ENCODE measurements at regions not wholly inside any gene's neighbourhood (a gene's known extent, or its start where the extent isn't known, plus 50 kb on each side); places are given as distances from the start of the nearest gene placed in this dataset.
A peak's percentile ranks its signal among the peaks of the same experiment; 100 is the strongest.

- Histone ChIP-seq H3K27me3 (ENCODE audit: control insufficient read depth, insufficient read depth, low read length) (no peaks in the 10 kb centered on the region), H3K4me3 (ENCODE audit: low read length) (no peak overlapping the region), H3K9me3 (ENCODE audit: control insufficient read depth, low read depth, low read length) (no peaks in the 10 kb centered on the region), H3K4me1 (ENCODE audit: control insufficient read depth, insufficient read depth, low read length) (no peaks in the 10 kb centered on the region), H3K36me3 (ENCODE audit: control insufficient read depth, insufficient read depth, low read length) (no peaks in the 10 kb centered on the region), H3K27ac (ENCODE audit: low read length) (no peak overlapping the region)
- 92% methylated on average over 2 of the region's 4 CpGs for WGBS (ENCODE audit: insufficient coverage, low lambda C conversion rate)
- DNase-seq: no peak
Observed at GRCh38 chr2:207390302-207391095, 139.3 kb upstream of the CREB1 start.

DNA sequence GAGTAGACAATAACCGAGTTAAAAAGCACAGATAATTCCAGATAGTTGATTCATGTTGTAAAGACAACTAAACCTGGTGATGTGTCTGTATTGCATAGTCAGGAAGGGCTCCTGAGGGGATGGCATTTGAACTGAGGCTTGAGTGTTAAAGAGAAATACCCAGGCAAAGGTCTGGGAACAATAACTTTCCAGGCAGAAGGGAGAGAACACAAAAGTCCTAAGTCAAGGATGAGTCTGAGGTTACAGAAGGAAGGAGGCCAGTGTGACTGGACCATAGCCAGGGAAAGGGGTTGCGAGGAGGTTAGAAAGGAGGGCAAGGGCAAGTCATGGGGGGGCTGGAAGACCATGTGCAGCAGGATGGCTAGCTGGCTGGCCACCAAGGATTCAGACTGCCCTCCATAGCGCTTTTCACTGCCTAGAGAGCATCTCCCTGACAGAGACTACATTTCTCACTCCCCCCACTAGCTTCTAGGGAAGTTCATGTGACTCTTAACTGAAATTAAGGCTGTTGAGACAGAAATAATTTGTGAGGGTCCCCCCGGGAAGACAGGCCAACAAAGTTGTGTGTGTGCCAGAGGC is 135.5 kb upstream of the CREB1 start:
- Histone ChIP-seq H3K27me3 (ENCODE audit: control insufficient read depth, insufficient read depth, low read length) (no peaks in the 10 kb centered on the region), H3K4me1 (ENCODE audit: control insufficient read depth, insufficient read depth, low read length) (no peaks in the 10 kb centered on the region), H3K9me3 (ENCODE audit: control insufficient read depth, low read depth, low read length) (no peaks in the 10 kb centered on the region), H3K27ac (ENCODE audit: low read length) (no peak overlapping the region), H3K36me3 (ENCODE audit: control insufficient read depth, insufficient read depth, low read length) (no peaks in the 10 kb centered on the region), H3K4me3 (ENCODE audit: low read length) (no peak overlapping the region)
- no CpG with 5 or more reads among the region's 4 CpGs for WGBS (ENCODE audit: insufficient coverage, low lambda C conversion rate)
- DNase-seq: no peak

DNA sequence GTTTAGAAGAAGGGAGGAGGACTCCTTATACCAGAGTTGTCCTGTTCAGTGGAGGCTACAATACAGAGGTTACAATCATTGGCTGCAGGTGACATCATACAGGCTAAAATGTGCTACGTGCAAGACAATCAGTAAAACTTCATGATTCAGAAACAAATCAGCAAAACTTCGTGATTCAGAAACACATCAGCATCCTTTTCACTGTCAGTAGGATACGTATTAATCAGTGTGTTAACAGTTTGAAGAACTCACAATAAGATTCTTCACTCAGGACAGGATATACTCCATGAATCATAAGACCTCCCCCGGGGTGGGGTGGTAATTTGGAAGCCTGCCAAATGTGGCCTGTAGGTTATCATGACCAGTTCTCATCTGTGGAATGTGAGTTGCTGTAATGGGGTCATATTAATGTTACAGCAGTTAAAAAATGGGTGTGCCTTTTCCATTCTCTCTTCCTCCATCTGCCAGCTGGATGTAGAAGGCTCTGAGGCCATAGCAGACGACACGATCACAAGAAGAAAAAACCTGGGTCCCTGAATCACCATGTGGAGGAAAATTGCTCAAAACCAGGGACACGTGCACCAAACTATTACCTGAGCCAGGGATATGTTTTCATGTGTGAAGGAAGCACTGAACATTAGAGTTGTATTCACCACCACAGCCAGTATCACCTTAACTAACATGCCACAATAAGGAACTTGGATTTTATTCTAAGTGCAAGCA is 134.8 kb upstream of the CREB1 start:
- WGBS (ENCODE audit: insufficient coverage, low lambda C conversion rate): no CpG with 5 or more reads among the region's 7 CpGs
- Histone ChIP-seq H3K27ac (ENCODE audit: low read length) (no peak overlapping the region), H3K4me1 (ENCODE audit: control insufficient read depth, insufficient read depth, low read length) (no peaks in the 10 kb centered on the region), H3K27me3 (ENCODE audit: control insufficient read depth, insufficient read depth, low read length) (no peaks in the 10 kb centered on the region), H3K4me3 (ENCODE audit: low read length) (no peak overlapping the region), H3K9me3 (ENCODE audit: control insufficient read depth, low read depth, low read length) (no peaks in the 10 kb centered on the region), H3K36me3 (ENCODE audit: control insufficient read depth, insufficient read depth, low read length) (no peaks in the 10 kb centered on the region)
- peak in 1 of 2 donors; percentile 6 for DNase-seq

DNA sequence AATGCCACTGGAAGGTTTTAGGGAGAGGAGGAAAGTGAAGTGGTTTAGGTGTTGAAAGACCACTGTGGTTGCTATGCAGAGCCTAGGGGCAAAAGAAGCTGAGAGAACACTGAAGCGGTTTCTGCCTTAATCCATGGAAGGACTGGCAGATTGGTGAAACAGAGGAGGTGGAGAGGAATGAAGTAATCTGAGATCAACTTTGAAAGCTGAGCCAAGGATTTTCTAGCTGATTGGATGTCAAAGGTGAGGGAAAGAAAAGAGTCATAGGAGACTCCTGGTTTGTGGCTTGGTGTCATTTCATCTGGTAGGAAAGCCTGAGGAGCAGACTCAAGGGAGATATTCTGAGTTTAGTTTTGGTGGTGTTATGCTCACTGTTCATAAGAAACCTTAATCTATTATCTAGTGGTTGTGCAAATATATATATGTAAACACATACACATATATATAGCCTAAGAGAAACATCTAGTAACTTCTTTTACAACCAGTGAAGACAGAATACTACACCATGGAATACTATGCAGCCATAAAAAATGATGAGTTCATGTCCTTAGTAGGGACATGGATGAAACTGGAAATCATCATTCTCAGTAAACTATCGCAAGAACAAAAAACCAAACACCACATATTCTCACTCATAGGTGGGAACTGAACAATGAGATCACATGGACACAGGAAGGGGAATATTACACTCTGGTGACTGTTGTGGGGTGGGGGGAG is 134.1 kb upstream of the CREB1 start:
- Histone ChIP-seq H3K4me1 (ENCODE audit: control insufficient read depth, insufficient read depth, low read length) (no peaks in the 10 kb centered on the region), H3K36me3 (ENCODE audit: control insufficient read depth, insufficient read depth, low read length) (no peaks in the 10 kb centered on the region), H3K27ac (ENCODE audit: low read length) (no peak overlapping the region), H3K4me3 (ENCODE audit: low read length) (no peak overlapping the region), H3K9me3 (ENCODE audit: control insufficient read depth, low read depth, low read length) (no peaks in the 10 kb centered on the region), H3K27me3 (ENCODE audit: control insufficient read depth, insufficient read depth, low read length) (no peaks in the 10 kb centered on the region)
- no peak for DNase-seq
- 100% methylated on average over 1 of the region's 2 CpGs for WGBS (ENCODE audit: insufficient coverage, low lambda C conversion rate)

DNA sequence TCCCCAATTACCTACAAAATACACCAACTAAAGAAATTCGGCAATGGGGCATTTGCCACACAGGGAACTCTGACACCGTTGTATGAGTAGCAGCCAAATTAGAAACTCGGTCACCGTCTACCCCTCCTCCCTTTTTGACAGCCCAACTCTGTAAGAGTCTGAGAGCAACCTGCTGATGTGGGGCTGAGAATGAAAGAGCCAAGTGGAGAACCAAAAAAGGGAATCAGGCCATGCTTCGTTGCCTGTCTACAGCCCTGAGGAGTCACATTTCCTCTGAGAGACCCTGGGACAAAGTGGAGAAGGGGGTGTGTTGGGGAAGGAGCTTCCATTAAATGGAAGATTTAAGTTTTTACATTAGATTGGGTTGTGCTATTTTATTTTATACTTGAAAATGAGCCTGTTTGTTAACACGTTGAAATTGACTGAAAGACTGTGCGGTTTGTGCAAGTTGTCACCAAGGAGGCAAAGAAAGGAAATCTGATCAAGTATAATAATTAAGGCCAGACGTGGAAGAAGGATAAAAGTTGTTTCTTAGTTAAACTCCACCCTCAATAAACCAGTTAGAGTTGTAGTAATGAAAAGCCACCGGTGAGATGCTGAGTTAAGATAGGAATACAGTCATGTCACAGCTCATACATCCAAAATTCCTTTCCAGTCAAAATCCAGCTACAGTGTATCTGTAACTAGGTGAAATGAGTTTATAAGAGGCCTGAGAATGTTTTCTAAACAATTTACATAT is 131.7 kb upstream of the CREB1 start:
- Histone ChIP-seq H3K4me1 (ENCODE audit: control insufficient read depth, insufficient read depth, low read length) (no peaks in the 10 kb centered on the region), H3K9me3 (ENCODE audit: control insufficient read depth, low read depth, low read length) (no peaks in the 10 kb centered on the region), H3K4me3 (ENCODE audit: low read length) (no peak overlapping the region), H3K36me3 (ENCODE audit: control insufficient read depth, insufficient read depth, low read length) (no peaks in the 10 kb centered on the region), H3K27ac (ENCODE audit: low read length) (no peak overlapping the region), H3K27me3 (ENCODE audit: control insufficient read depth, insufficient read depth, low read length) (no peaks in the 10 kb centered on the region)
- 100% methylated on average over 2 of the region's 9 CpGs for WGBS (ENCODE audit: insufficient coverage, low lambda C conversion rate)
- DNase-seq: no peak

GRCh38 chr2:207399301-207399700 is 130.5 kb upstream of the CREB1 start:
- Histone ChIP-seq H3K4me1 (ENCODE audit: control insufficient read depth, insufficient read depth, low read length) (no peaks in the 10 kb centered on the region), H3K27me3 (ENCODE audit: control insufficient read depth, insufficient read depth, low read length) (peaks cover 2% of the 10 kb centered on the region), H3K36me3 (ENCODE audit: control insufficient read depth, insufficient read depth, low read length) (no peaks in the 10 kb centered on the region), H3K4me3 (ENCODE audit: low read length) (no peak overlapping the region), H3K9me3 (ENCODE audit: control insufficient read depth, low read depth, low read length) (no peaks in the 10 kb centered on the region), H3K27ac (ENCODE audit: low read length) (no peak overlapping the region)
- 43% methylated on average over 1 of the region's 2 CpGs for WGBS (ENCODE audit: insufficient coverage, low lambda C conversion rate)
- DNase-seq: no peak

- Histone ChIP-seq H3K4me1 (ENCODE audit: control insufficient read depth, insufficient read depth, low read length) (no peaks in the 10 kb centered on the region), H3K9me3 (ENCODE audit: control insufficient read depth, low read depth, low read length) (no peaks in the 10 kb centered on the region), H3K36me3 (ENCODE audit: control insufficient read depth, insufficient read depth, low read length) (no peaks in the 10 kb centered on the region), H3K27ac (ENCODE audit: low read length) (no peak overlapping the region), H3K4me3 (ENCODE audit: low read length) (no peak overlapping the region), H3K27me3 (ENCODE audit: control insufficient read depth, insufficient read depth, low read length) (peaks cover 3% of the 10 kb centered on the region)
- no peak for DNase-seq
Observed at GRCh38 chr2:207401338-207401737, 128.4 kb upstream of the CREB1 start.

DNA sequence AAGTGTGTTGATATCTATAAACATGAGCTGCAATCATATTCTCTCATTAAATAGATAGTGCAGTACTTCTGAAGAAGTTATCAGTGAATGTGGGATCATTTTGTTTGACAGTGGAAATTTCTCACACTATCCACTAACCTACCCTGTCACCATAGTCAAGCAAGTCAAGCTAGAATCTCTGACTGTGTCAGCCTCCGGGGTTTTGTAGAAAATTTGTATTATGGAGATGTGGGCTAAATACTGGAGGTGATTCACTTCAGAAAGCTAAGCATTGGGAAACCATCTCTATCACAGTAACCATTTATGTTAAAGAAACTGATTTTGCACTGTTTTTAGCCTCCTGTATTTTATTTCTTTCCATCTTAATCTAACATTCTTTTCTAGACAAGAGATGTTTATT is 126.6 kb upstream of the CREB1 start:
- H3K27ac ChIP-seq (ENCODE audit: low read length): no peak overlapping the region
- no peak for DNase-seq
- H3K27me3 ChIP-seq (ENCODE audit: control insufficient read depth, insufficient read depth, low read length): peaks cover 7% of the 10 kb centered on the region
- H3K9me3 ChIP-seq (ENCODE audit: control insufficient read depth, low read depth, low read length): no peaks in the 10 kb centered on the region
- no CpG with 5 or more reads among the region's 1 CpG for whole genome bisulfite sequencing (ENCODE audit: insufficient coverage, low lambda C conversion rate)
- no peak overlapping the region for H3K4me3 ChIP-seq (ENCODE audit: low read length)
- no peaks in the 10 kb centered on the region for H3K36me3 ChIP-seq (ENCODE audit: control insufficient read depth, insufficient read depth, low read length)
- no peaks in the 10 kb centered on the region for H3K4me1 ChIP-seq (ENCODE audit: control insufficient read depth, insufficient read depth, low read length)

DNA sequence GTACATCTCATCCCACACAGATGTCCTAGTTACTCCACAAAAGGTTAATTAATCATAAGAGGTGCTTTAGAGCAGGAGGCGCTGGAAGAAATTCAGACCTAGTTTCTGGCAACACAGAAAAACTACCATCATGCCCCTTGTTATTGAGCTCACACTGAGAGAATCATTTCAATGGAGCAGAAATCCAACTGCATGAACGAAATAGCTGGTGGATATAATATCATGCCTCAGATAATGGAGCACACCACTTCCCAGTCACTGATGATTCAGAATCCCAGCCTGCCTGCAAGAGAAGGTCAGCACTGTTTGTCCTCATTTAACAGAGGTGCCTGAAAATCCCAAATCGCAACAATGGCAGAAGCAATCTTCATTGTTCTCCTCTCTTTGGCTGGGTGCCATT is 125.8 kb upstream of the CREB1 start:
- Histone ChIP-seq H3K4me3 (ENCODE audit: low read length) (no peak overlapping the region), H3K36me3 (ENCODE audit: control insufficient read depth, insufficient read depth, low read length) (no peaks in the 10 kb centered on the region), H3K27ac (ENCODE audit: low read length) (no peak overlapping the region), H3K9me3 (ENCODE audit: control insufficient read depth, low read depth, low read length) (no peaks in the 10 kb centered on the region), H3K4me1 (ENCODE audit: control insufficient read depth, insufficient read depth, low read length) (no peaks in the 10 kb centered on the region), H3K27me3 (ENCODE audit: control insufficient read depth, insufficient read depth, low read length) (peaks cover 11% of the 10 kb centered on the region)
- no CpG with 5 or more reads among the region's 3 CpGs for WGBS (ENCODE audit: insufficient coverage, low lambda C conversion rate)
- no peak for DNase-seq

GRCh38 chr2:207405150-207405549 is 124.6 kb upstream of the CREB1 start:
- Histone ChIP-seq H3K27me3 (ENCODE audit: control insufficient read depth, insufficient read depth, low read length) (peaks cover 11% of the 10 kb centered on the region), H3K27ac (ENCODE audit: low read length) (no peak overlapping the region), H3K4me3 (ENCODE audit: low read length) (no peak overlapping the region), H3K9me3 (ENCODE audit: control insufficient read depth, low read depth, low read length) (no peaks in the 10 kb centered on the region), H3K4me1 (ENCODE audit: control insufficient read depth, insufficient read depth, low read length) (no peaks in the 10 kb centered on the region), H3K36me3 (ENCODE audit: control insufficient read depth, insufficient read depth, low read length) (no peaks in the 10 kb centered on the region)
- WGBS (ENCODE audit: insufficient coverage, low lambda C conversion rate): 100% methylated on average over 1 of the region's 2 CpGs
- no peak for DNase-seq
